ENCODE measurements at regions not wholly inside any gene's neighbourhood (a gene's known extent, or its start where the extent isn't known, plus 50 kb on each side); places are given as distances from the start of the nearest gene placed in this dataset.

DNA sequence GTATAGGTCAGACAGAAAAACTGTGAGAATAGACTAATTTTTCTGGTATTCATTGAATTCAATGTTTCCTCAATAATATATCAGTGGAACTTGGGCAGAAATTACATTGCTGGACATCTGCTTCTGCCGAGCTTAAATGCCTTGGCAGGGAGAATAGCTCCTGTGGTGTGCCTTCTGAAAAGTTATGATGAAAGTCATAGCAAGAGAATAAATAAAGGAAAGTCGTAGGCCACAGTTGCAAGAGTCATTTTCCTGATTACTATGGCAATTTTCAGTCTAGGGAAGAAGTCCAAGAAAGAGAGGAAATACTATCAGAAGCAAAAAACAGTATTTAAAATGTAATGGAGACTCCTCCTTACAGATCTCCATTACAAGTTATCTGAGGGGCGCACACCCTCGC is 1596.1 kb upstream of the WWC1 start:
- in situ Hi-C loops (cut with MboI) = no loop called here
- WGBS, 2 experiments (ENCODE audit: low coverage in 1 of 2, low lambda C conversion rate in 2 of 2, missing lambda C conversion rate in 2 of 2) = 6 to 8% methylated on average over 4 of the region's 4 CpGs
- no peak for DNase-seq

DNA sequence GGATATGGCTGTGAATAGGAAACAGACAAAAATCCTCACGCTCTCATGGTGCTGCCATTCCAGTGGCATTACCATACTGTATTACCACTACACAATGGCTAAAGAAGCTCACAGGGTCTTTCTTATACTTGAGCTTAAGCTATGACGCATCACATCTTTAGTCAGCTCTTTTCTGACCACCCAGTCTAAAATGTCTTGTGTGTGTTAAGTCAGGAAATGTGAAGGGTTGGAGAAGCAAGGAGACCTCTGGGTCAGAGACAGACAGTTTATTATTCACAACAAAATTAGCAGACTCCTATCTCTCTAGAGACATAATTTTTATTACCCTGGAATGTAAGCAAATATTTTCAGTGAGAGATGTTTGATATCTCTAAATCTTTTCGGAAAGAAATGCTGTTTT is 1583.2 kb upstream of the WWC1 start:
- Histone ChIP-seq H3K4me2 (ENCODE audit: unreplicated experiment) (no peak overlapping the region), H3K4me3 (no peak overlapping the region), H3K27ac (no peak overlapping the region), H2AFZ (no peak overlapping the region), H3K27me3 (replicated peaks; ENCODE audit: insufficient read depth) (no peaks in the 10 kb centered on the region), H3K9me2 (ENCODE audit: insufficient read depth) (no peaks in the 10 kb centered on the region), H3K9me3 (ENCODE audit: low read depth) (no peaks in the 10 kb centered on the region), H4K20me1 (ENCODE audit: insufficient read depth) (no peaks in the 10 kb centered on the region), H3K4me1 (ENCODE audit: insufficient read depth) (no peaks in the 10 kb centered on the region), H3F3A (ENCODE audit: insufficient read depth) (no peaks in the 10 kb centered on the region), H3K9ac (no peak overlapping the region), H3K36me3 (ENCODE audit: low read depth) (no peaks in the 10 kb centered on the region), H3K79me2 (ENCODE audit: insufficient read depth) (no peaks in the 10 kb centered on the region)
- WGBS, 2 experiments (ENCODE audit: low coverage in 1 of 2, low lambda C conversion rate in 2 of 2, missing lambda C conversion rate in 2 of 2) = 34 to 38% methylated on average over 3 of the region's 3 CpGs
- DNase-seq = no peak
- TF ChIP-seq EZH2 (IDR thresholded peaks at IDR 0.05; ENCODE audit: insufficient read depth, poor library complexity, severe bottlenecking) (no peak), EZH2phosphoT487 (IDR thresholded peaks at IDR 0.05; ENCODE audit: insufficient read depth, low read depth) (no peak)
- in situ Hi-C loops (cut with MboI) = no loop called here

More for the DNA sequence above, 1596.1 kb upstream of the WWC1 start:
- Histone ChIP-seq H3K27me3 (replicated peaks; ENCODE audit: insufficient read depth) (no peaks in the 10 kb centered on the region), H3K9me2 (ENCODE audit: insufficient read depth) (no peaks in the 10 kb centered on the region), H3K4me2 (ENCODE audit: unreplicated experiment) (no peak overlapping the region), H3K4me3 (no peak overlapping the region), H2AFZ (no peak overlapping the region), H3K9me3 (ENCODE audit: low read depth) (no peaks in the 10 kb centered on the region), H3K27ac (no peak overlapping the region), H3K4me1 (ENCODE audit: insufficient read depth) (no peaks in the 10 kb centered on the region), H4K20me1 (ENCODE audit: insufficient read depth) (no peaks in the 10 kb centered on the region), H3K36me3 (ENCODE audit: low read depth) (no peaks in the 10 kb centered on the region), H3K79me2 (ENCODE audit: insufficient read depth) (no peaks in the 10 kb centered on the region), H3K9ac (no peak overlapping the region), H3F3A (ENCODE audit: insufficient read depth) (no peaks in the 10 kb centered on the region)
- TF ChIP-seq EZH2 (IDR thresholded peaks at IDR 0.05; ENCODE audit: insufficient read depth, poor library complexity, severe bottlenecking) = no peak
- TF ChIP-seq EZH2phosphoT487 (IDR thresholded peaks at IDR 0.05; ENCODE audit: insufficient read depth, low read depth) = no peak

DNA sequence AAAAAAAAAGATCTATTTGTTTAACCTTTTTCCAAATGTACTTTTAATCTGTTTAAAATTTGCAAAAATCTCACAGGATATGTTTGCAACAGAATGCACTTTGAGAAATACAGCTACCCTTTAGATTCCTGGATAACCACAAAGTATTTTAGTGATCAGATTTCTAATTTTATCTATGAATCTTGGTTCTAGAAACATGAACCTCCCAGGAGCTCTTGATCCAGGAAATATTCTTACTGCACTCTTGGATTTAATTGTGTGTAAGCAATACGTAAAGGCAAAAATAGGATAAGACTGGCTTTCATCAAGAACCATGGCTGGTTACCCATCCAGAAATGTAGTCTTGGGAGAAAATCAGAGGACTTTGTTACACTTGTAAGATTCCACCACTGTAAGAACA is 1581.8 kb upstream of the WWC1 start:
- no peak overlapping the region for H3K4me2 ChIP-seq (ENCODE audit: unreplicated experiment)
- no peaks in the 10 kb centered on the region for H3K9me2 ChIP-seq (ENCODE audit: insufficient read depth)
- in situ Hi-C loops (cut with MboI) = no loop called here
- no peak overlapping the region for H3K27ac ChIP-seq
- DNase-seq = no peak
- H3K9me3 ChIP-seq (ENCODE audit: low read depth) = no peaks in the 10 kb centered on the region
- WGBS, 2 experiments (ENCODE audit: low coverage in 1 of 2, low lambda C conversion rate in 2 of 2, missing lambda C conversion rate in 2 of 2) = 42 to 43% methylated on average over 1 of the region's 1 CpG
- H3K36me3 ChIP-seq (ENCODE audit: low read depth) = no peaks in the 10 kb centered on the region
- no peaks in the 10 kb centered on the region for H3K27me3 ChIP-seq (replicated peaks; ENCODE audit: insufficient read depth)
- no peak overlapping the region for H3K4me3 ChIP-seq
- no peaks in the 10 kb centered on the region for H3F3A ChIP-seq (ENCODE audit: insufficient read depth)
- no peaks in the 10 kb centered on the region for H4K20me1 ChIP-seq (ENCODE audit: insufficient read depth)
- no peak for TF ChIP-seq EZH2phosphoT487 (IDR thresholded peaks at IDR 0.05; ENCODE audit: insufficient read depth, low read depth)
- TF ChIP-seq EZH2 (IDR thresholded peaks at IDR 0.05; ENCODE audit: insufficient read depth, poor library complexity, severe bottlenecking) = no peak
- no peaks in the 10 kb centered on the region for H3K4me1 ChIP-seq (ENCODE audit: insufficient read depth)
- no peaks in the 10 kb centered on the region for H3K79me2 ChIP-seq (ENCODE audit: insufficient read depth)
- no peak overlapping the region for H2AFZ ChIP-seq
- no peak overlapping the region for H3K9ac ChIP-seq

DNA sequence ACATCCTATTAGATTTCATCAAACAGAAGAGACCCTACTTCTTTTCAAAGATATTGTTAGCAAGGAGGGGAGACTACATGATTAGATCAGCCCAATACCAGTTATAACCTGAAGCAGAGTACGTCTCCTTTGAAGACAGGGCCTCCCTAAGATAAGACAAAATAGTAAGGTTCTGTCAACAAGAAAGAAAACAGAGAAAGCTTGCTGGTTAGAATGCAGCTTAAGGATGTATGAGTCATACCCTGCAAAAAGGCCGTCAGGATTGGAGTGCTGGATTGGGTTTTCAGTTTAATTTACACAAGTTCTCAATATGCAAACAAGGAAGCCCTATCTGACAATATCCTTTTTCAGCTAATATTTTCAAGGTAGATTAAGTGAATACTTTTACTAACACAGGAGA is 1581.2 kb upstream of the WWC1 start:
- no peaks in the 10 kb centered on the region for H3K27me3 ChIP-seq (replicated peaks; ENCODE audit: insufficient read depth)
- H3K9me3 ChIP-seq (ENCODE audit: low read depth) = no peaks in the 10 kb centered on the region
- TF ChIP-seq EZH2 (IDR thresholded peaks at IDR 0.05; ENCODE audit: insufficient read depth, poor library complexity, severe bottlenecking) (no peak), EZH2phosphoT487 (IDR thresholded peaks at IDR 0.05; ENCODE audit: insufficient read depth, low read depth) (no peak)
- no peak overlapping the region for H3K4me2 ChIP-seq (ENCODE audit: unreplicated experiment)
- H4K20me1 ChIP-seq (ENCODE audit: insufficient read depth) = no peaks in the 10 kb centered on the region
- H3K9me2 ChIP-seq (ENCODE audit: insufficient read depth) = no peaks in the 10 kb centered on the region
- no peaks in the 10 kb centered on the region for H3K36me3 ChIP-seq (ENCODE audit: low read depth)
- H3F3A ChIP-seq (ENCODE audit: insufficient read depth) = no peaks in the 10 kb centered on the region
- WGBS, 2 experiments (ENCODE audit: low coverage in 1 of 2, low lambda C conversion rate in 2 of 2, missing lambda C conversion rate in 2 of 2) = 2 to 9% methylated on average over 2 of the region's 2 CpGs
- in situ Hi-C loops (cut with MboI) = no loop called here
- no peak overlapping the region for H3K4me3 ChIP-seq
- H2AFZ ChIP-seq = no peak overlapping the region
- H3K27ac ChIP-seq = no peak overlapping the region
- H3K4me1 ChIP-seq (ENCODE audit: insufficient read depth) = no peaks in the 10 kb centered on the region
- H3K9ac ChIP-seq = no peak overlapping the region
- DNase-seq = no peak
- no peaks in the 10 kb centered on the region for H3K79me2 ChIP-seq (ENCODE audit: insufficient read depth)
